Lower lobe of right lung (tissue), 2 donors: ENCODE measurements at regions not wholly inside any gene's neighbourhood (a gene's known extent, or its start where the extent isn't known, plus 50 kb on each side); places are given as distances from the start of the nearest gene placed in this dataset.

Source experiments
- ATAC-seq, 2 donors: fragments of 200-7000 bp; cut with Tn5 transposase; one replicate each; pipeline ENCODE4 v1.9.1; 2020 to 2022; ENCODE audit warnings: mild to moderate bottlenecking in 2 of 2, moderate library complexity in 2 of 2
- DNase-seq: peaks from one replicate; pipeline ENCODE4 v3.0.0-alpha.2; 2020
- H3K27ac ChIP-seq: fragments of 200-600 bp; one replicate; pipeline ENCODE4 v1.8.0; 2022
- H3K27me3 ChIP-seq: fragments of 200-600 bp; one replicate; pipeline ENCODE4 v1.8.0; 2022; ENCODE audit warnings: low read depth
- H3K36me3 ChIP-seq: fragments of 200-600 bp; one replicate; pipeline ENCODE4 v1.8.0; 2022; ENCODE audit warnings: mild to moderate bottlenecking
- H3K4me1 ChIP-seq: fragments of 200-600 bp; one replicate; pipeline ENCODE4 v1.8.0; 2022
- H3K4me3 ChIP-seq: fragments of 200-600 bp; one replicate; pipeline ENCODE4 v1.8.0; 2022; ENCODE audit warnings: mild to moderate bottlenecking
- H3K9me3 ChIP-seq: fragments of 200-600 bp; one replicate; pipeline ENCODE4 v1.8.0; 2022
- intact Hi-C: fragments of 100-400 bp; cut with DNase I; formaldehyde crosslinking; loops from one replicate; pipeline ENCODE4 v1.11.0; 2022
- TF ChIP-seq, protein P1 (sequence below): fragments of 200-600 bp; IDR thresholded peaks from one replicate; pipeline ENCODE4 v1.8.0; 2022; ENCODE audit warnings: antibody characterized with exemption, mild to moderate bottlenecking
- donor health status: DM: no; HTN: yes; CAD: no; lungs with severe emphysema.

DNA sequence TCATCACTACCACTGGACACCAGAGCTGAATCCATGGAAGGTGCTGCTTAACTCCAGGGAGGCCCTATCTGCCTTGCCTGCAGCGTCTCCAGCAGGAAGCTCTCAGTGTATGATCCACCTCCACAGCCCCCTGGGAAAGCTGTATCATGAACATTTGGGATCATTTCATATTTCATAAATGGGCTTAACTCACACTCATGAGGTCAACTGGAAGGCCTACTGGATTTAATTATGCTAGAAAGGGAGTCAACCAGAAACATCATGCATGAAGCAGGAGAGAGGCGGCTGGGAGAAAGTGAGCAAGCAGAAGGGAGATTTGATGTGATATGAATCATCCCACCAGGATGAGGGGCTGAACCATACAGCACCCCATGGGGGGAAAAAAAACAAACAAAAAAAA lies 537.7 kb downstream of the TNS1 start:
- DNase-seq: no peak
- H3K4me3 ChIP-seq: no peak overlapping the region
- TF ChIP-seq, protein P1, sequence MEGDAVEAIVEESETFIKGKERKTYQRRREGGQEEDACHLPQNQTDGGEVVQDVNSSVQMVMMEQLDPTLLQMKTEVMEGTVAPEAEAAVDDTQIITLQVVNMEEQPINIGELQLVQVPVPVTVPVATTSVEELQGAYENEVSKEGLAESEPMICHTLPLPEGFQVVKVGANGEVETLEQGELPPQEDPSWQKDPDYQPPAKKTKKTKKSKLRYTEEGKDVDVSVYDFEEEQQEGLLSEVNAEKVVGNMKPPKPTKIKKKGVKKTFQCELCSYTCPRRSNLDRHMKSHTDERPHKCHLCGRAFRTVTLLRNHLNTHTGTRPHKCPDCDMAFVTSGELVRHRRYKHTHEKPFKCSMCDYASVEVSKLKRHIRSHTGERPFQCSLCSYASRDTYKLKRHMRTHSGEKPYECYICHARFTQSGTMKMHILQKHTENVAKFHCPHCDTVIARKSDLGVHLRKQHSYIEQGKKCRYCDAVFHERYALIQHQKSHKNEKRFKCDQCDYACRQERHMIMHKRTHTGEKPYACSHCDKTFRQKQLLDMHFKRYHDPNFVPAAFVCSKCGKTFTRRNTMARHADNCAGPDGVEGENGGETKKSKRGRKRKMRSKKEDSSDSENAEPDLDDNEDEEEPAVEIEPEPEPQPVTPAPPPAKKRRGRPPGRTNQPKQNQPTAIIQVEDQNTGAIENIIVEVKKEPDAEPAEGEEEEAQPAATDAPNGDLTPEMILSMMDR: no peak
- no peak for ATAC-seq
- H3K9me3 ChIP-seq: no peaks in the 10 kb centered on the region
- no peaks in the 10 kb centered on the region for H3K4me1 ChIP-seq
- H3K36me3 ChIP-seq: no peaks in the 10 kb centered on the region
- intact Hi-C loops: no loop called here
- H3K27ac ChIP-seq: no peak overlapping the region
- no peaks in the 10 kb centered on the region for H3K27me3 ChIP-seq

- no peak for ATAC-seq
- TF ChIP-seq, protein P1: no peak
- H3K4me3 ChIP-seq: no peak overlapping the region
- H3K4me1 ChIP-seq: no peaks in the 10 kb centered on the region
- no peak for DNase-seq
- intact Hi-C loops: no loop called here
- H3K36me3 ChIP-seq: no peaks in the 10 kb centered on the region
- H3K27me3 ChIP-seq: no peaks in the 10 kb centered on the region
- no peaks in the 10 kb centered on the region for H3K9me3 ChIP-seq
- H3K27ac ChIP-seq: no peak overlapping the region
Observed at GRCh38 chr2:217463402-217464075, 539.3 kb downstream of the TNS1 start.

GRCh38 chr2:217462121-217462520 lies 540.7 kb downstream of the TNS1 start:
- Histone ChIP-seq H3K4me3 (no peak overlapping the region), H3K9me3 (no peaks in the 10 kb centered on the region), H3K27ac (no peak overlapping the region), H3K36me3 (no peaks in the 10 kb centered on the region), H3K4me1 (no peaks in the 10 kb centered on the region), H3K27me3 (no peaks in the 10 kb centered on the region)
- no peak for DNase-seq
- intact Hi-C loops: no loop called here
- no peak for ATAC-seq
- TF ChIP-seq, protein P1: no peak

- no peaks in the 10 kb centered on the region for H3K27me3 ChIP-seq
- no peaks in the 10 kb centered on the region for H3K9me3 ChIP-seq
- DNase-seq (no peak), ATAC-seq (no peak)
- TF ChIP-seq, protein P1: no peak
- no peak overlapping the region for H3K4me3 ChIP-seq
- H3K36me3 ChIP-seq: no peaks in the 10 kb centered on the region
- H3K4me1 ChIP-seq: no peaks in the 10 kb centered on the region
- no peak overlapping the region for H3K27ac ChIP-seq
- intact Hi-C loops: no loop called here
Observed at GRCh38 chr2:217461674-217462073, 541.1 kb downstream of the TNS1 start.

DNA sequence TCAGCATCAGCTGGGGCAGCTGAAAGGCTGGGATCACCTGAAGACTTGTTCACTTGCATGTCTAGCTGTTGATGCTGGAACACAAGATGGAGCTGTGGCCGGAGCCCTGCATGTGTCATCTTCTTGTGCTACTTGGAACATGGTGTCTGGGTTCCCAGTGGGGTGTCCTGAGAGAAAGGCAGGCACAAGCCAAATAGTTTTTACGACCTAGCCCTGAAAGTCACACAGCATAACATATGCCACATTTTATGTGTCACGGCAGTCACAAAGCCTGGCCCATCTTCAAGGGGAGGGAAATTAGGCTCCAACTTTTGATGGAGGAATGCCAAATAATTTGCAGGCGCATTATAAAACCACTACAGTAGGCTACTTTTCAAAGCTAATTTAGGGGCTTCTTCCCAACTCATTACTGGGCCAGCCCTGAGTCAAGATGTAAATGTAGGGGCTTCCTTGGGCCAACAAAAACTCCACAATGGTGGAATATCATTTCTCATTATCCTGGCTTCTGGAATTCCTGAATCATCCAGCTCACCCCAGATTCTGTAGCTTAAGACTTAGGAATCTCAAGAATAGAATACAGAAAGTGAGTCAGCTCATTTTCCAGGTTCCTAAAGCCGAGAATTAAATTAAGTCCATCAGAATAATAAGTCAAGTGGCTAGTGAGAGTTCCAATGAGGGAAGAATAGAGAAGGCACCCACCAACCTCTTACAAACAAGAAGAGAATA lies 543.0 kb downstream of the TNS1 start:
- ATAC-seq (no peak), DNase-seq (no peak)
- H3K9me3 ChIP-seq: no peaks in the 10 kb centered on the region
- TF ChIP-seq, protein P1: no peak
- H3K27me3 ChIP-seq: no peaks in the 10 kb centered on the region
- no peaks in the 10 kb centered on the region for H3K36me3 ChIP-seq
- no peak overlapping the region for H3K4me3 ChIP-seq
- H3K4me1 ChIP-seq: no peaks in the 10 kb centered on the region
- intact Hi-C loops: no loop called here
- no peak overlapping the region for H3K27ac ChIP-seq
